H1 (cell line): ENCODE measurements at regions not wholly inside any gene's neighbourhood (a gene's known extent, or its start where the extent isn't known, plus 50 kb on each side); places are given as distances from the start of the nearest gene placed in this dataset.

Experiments
- BCL11A ChIP-seq, 2 experiments: IDR thresholded peaks; one replicate each; pipeline ENCODE4 v1.6.1; 2011; ENCODE audit warnings: low read depth in 2 of 2, low read length in 2 of 2, mild to moderate bottlenecking in 2 of 2
- EP300 ChIP-seq, 2 experiments: IDR thresholded peaks; 1 replicate in 1 of 2; 2 replicates in 1 of 2; pipeline ENCODE4 v1.6.1; 2011 to 2012; ENCODE audit warnings: low read depth in 2 of 2, low read length in 2 of 2, mild to moderate bottlenecking in 2 of 2, borderline replicate concordance in 1 of 2, inconsistent platforms in 1 of 2, moderate library complexity in 1 of 2
- HDAC2 ChIP-seq, 2 experiments: fragments of 300-600 bp in 1 of 2; sonication (generic) in 1 of 2; IDR thresholded peaks; 2 replicates each; pipeline ENCODE4 v1.6.1; 2011 to 2012; ENCODE audit warnings: low read depth in 2 of 2, low read length in 2 of 2, mild to moderate bottlenecking in 2 of 2, moderate library complexity in 2 of 2, borderline replicate concordance in 1 of 2, inconsistent platforms in 1 of 2
- POLR2A ChIP-seq, 2 experiments: IDR thresholded peaks; 1 replicate in 1 of 2; 2 replicates in 1 of 2; pipeline ENCODE4 v1.6.1; 2011; ENCODE audit warnings: low read depth in 2 of 2, low read length in 2 of 2, mild to moderate bottlenecking in 2 of 2; ENCODE audit errors: control extremely low read depth in 1 of 2
- TCF12 ChIP-seq: IDR thresholded peaks from 2 replicates; pipeline ENCODE4 v1.6.1; 2011; ENCODE audit warnings: low read depth, mild to moderate bottlenecking, low read length
- TF ChIP-seq, protein P1 (sequence below), 3 experiments: IDR thresholded peaks; 1 replicate in 2 of 3; 2 replicates in 1 of 3; pipeline versions ENCODE4 v1.5.1 to v1.6.1; 2011; ENCODE audit warnings: low read length in 3 of 3, mild to moderate bottlenecking in 3 of 3, inconsistent platforms in 2 of 3, low read depth in 1 of 3, moderate library complexity in 1 of 3; ENCODE audit not compliant: insufficient read depth in 1 of 3; ENCODE audit errors: control extremely low read depth in 1 of 3
- TF ChIP-seq, protein P2 (sequence below): IDR thresholded peaks from 2 replicates; pipeline ENCODE4 v1.6.1; 2012; ENCODE audit warnings: inconsistent platforms

DNA sequence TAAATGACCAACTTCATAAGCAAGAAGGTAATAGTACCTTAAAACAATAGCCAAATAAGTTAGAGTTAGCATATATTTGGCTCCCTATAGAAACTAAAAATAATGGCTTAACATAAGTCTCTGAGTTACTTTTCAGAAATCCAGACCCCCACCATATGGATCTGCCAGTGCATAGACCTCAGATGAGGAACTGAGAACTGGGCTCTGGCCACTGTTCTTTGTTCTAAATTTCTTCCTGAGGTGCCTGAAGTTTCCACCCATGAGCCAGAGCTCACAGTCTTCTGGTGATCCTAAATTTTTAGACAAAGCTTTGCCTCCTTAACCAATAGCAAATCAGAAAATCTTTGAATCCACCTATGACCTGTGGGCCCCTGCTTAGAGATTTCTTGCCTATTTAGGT, 250.9 kb downstream of the YTHDC2 start:
- TF ChIP-seq POLR2A (IDR thresholded peaks at IDR 0.05; ENCODE audit: control extremely low read depth in 1 of 2, low read depth in 2 of 2, low read length in 2 of 2) (no peak), HDAC2 (IDR thresholded peaks at IDR 0.05; ENCODE audit: borderline replicate concordance in 1 of 2, low read depth in 2 of 2, low read length in 2 of 2) (no peak), TCF12 (no peak), BCL11A (IDR thresholded peaks at IDR 0.05; ENCODE audit: low read depth in 2 of 2, low read length in 2 of 2) (no peak), EP300 (IDR thresholded peaks at IDR 0.05; ENCODE audit: borderline replicate concordance in 1 of 2, low read depth in 2 of 2, low read length in 2 of 2) (no peak)
- TF ChIP-seq, protein P1, sequence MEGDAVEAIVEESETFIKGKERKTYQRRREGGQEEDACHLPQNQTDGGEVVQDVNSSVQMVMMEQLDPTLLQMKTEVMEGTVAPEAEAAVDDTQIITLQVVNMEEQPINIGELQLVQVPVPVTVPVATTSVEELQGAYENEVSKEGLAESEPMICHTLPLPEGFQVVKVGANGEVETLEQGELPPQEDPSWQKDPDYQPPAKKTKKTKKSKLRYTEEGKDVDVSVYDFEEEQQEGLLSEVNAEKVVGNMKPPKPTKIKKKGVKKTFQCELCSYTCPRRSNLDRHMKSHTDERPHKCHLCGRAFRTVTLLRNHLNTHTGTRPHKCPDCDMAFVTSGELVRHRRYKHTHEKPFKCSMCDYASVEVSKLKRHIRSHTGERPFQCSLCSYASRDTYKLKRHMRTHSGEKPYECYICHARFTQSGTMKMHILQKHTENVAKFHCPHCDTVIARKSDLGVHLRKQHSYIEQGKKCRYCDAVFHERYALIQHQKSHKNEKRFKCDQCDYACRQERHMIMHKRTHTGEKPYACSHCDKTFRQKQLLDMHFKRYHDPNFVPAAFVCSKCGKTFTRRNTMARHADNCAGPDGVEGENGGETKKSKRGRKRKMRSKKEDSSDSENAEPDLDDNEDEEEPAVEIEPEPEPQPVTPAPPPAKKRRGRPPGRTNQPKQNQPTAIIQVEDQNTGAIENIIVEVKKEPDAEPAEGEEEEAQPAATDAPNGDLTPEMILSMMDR (IDR thresholded peaks at IDR 0.05; ENCODE audit: control extremely low read depth in 1 of 3, insufficient read depth in 1 of 3, low read depth in 1 of 3, low read length in 3 of 3): no peak
- TF ChIP-seq, protein P2, sequence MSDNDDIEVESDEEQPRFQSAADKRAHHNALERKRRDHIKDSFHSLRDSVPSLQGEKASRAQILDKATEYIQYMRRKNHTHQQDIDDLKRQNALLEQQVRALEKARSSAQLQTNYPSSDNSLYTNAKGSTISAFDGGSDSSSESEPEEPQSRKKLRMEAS: no peak
